DOHH2 (cell line): ENCODE measurements at regions not wholly inside any gene's neighbourhood (a gene's known extent, or its start where the extent isn't known, plus 50 kb on each side); places are given as distances from the start of the nearest gene placed in this dataset.

Experiments
- CTCF ChIP-seq: fragments of 200-600 bp; sonication (generic); IDR thresholded peaks from one replicate; pipeline ENCODE4 v1.5.1; 2014; ENCODE audit warnings: antibody characterized with exemption, mild to moderate bottlenecking, low read depth, low read length; ENCODE audit not compliant: poor library complexity, severe bottlenecking
- EZH2phosphoT487 ChIP-seq: fragments of 200-600 bp; sonication (generic); IDR thresholded peaks from 2 replicates; pipeline ENCODE4 v1.6.1; 2017; ENCODE audit warnings: borderline replicate concordance, mild to moderate bottlenecking, antibody characterized with exemption, low read length, moderate library complexity, mixed read lengths

DNA sequence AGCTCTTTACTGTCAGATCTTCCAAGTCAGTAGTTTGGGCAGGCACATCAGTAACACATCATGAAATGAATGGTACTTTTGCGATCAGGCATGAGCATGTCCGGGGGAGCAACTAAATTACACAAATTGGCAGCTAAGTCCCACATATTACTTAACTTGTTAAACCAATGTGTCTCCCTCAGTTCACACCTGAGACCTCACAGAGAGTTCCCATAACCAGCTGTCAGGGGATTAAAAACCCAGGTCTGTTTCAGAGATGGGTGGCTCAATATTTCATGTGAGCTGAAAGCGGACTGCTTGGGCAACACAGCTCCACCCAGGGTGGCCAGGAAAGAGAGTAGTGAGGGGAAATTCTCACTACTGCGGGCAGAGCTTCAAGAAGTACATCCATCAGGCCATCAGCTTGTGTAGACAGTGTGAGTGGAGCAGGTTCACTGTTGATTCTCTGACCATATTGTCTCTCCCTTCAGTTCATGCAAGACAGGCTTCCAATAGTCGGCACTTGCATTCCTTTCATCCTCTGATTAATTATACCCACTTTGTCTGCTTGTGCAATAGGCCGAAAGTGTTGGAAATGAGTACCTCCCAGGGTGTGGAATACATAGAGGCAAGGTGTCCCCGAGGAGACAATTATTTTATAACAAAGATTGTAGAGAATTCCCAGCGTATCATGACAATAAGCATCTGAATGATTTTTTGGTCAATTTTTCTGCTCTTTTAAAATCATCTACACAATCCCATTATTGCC lies 139.9 kb downstream of the PTGER3 start:
- TF ChIP-seq CTCF (no peak), EZH2phosphoT487 (no peak)
